ENCODE measurements at regions not wholly inside any gene's neighbourhood (a gene's known extent, or its start where the extent isn't known, plus 50 kb on each side); places are given as distances from the start of the nearest gene placed in this dataset.
"Not testable (repeated sequence)": the region's sequence is repeated elsewhere in the genome, so short reads cannot be mapped to it uniquely, and the experiment has no call there.

- no peak for DNase-seq (ENCODE audit: extremely low read depth, low read depth)
- TF ChIP-seq CTCF (IDR thresholded peaks at IDR 0.05; ENCODE audit: low read depth, low read length), result no peak
Observed at GRCh38 chr13:75178436-75178835, 303.5 kb downstream of the TBC1D4 start.

- DNase-seq (ENCODE audit: extremely low read depth, low read depth), result no peak
- no peak for TF ChIP-seq CTCF (IDR thresholded peaks at IDR 0.05; ENCODE audit: low read depth, low read length)
Observed at GRCh38 chr13:75175575-75175974, 306.4 kb downstream of the TBC1D4 start.

DNA sequence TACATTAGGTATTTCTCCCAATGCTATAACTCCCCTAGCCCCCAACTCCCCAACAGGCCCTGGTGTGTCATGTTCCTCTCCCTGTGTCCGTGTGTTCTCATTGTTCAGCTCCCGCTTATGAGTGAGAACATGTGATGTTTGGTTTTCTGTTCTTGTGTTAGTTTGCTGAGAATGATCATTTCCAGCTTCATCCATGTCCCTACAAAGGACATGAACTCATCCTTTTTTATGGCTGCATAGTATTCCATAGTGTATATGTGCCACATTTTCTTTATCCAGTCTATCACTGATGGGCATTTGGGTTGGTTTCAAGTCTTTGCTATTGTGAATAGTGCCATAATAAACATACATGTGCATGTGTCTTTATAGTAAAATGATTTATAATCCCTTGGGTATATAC lies 306.9 kb downstream of the TBC1D4 start:
- DNase-seq (ENCODE audit: extremely low read depth, low read depth), result not testable (repeated sequence)

DNA sequence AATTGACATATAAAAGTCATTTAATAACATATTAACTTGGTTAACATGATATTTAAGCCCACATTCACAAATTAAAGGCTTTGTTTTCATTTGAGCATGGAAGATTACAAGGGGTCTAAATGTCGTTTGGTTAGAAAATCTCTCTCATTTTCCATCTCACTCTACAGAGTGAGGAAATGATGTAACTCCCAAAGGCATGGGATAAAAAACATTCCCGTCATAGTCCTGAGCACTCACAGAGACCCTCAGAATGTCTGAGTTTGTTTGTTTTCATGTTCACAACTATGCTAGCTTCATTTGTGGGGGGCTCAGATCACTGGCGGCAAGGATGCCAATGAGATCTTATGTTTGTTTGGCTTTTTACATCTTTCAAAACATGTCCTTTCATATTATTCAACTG lies 307.5 kb downstream of the TBC1D4 start:
- TF ChIP-seq CTCF (IDR thresholded peaks at IDR 0.05; ENCODE audit: low read depth, low read length), result no peak

GRCh38 chr13:75173457-75174356 lies 308.3 kb downstream of the TBC1D4 start:
- DNase-seq (ENCODE audit: extremely low read depth, low read depth), result no peak
- no peak for TF ChIP-seq CTCF (IDR thresholded peaks at IDR 0.05; ENCODE audit: low read depth, low read length)

More for the DNA sequence above, 307.5 kb downstream of the TBC1D4 start:
- DNase-seq (ENCODE audit: extremely low read depth, low read depth), result no peak

- TF ChIP-seq CTCF (IDR thresholded peaks at IDR 0.05; ENCODE audit: low read depth, low read length), result no peak
- no peak for DNase-seq (ENCODE audit: extremely low read depth, low read depth)
Observed at GRCh38 chr13:75170311-75170710, 311.7 kb downstream of the TBC1D4 start.

- no peak for DNase-seq (ENCODE audit: extremely low read depth, low read depth)
Observed at GRCh38 chr13:75165543-75166230, 316.3 kb downstream of the TBC1D4 start.

More at GRCh38 chr13:75165543-75166230, 316.3 kb downstream of the TBC1D4 start:
- no peak for TF ChIP-seq CTCF (IDR thresholded peaks at IDR 0.05; ENCODE audit: low read depth, low read length)

All from AG09319 (cell line).